Mesothelial cell of epicardium (in vitro differentiated cells): ENCODE measurements at regions not wholly inside any gene's neighbourhood (a gene's known extent, or its start where the extent isn't known, plus 50 kb on each side); places are given as distances from the start of the nearest gene placed in this dataset.

Source experiments
- DNase-seq, 2 experiments: peaks; one replicate each; pipeline ENCODE4 v3.0.0; 2021; ENCODE audit warnings: low spot score in 2 of 2; ENCODE audit not compliant: unreplicated experiment in 2 of 2
- H3K27ac Mint-ChIP-seq: 2 replicates; pipeline ENCODE4 v1.8.0; 2021; ENCODE audit warnings: mixed read lengths
- H3K27me3 Mint-ChIP-seq: 2 replicates; pipeline ENCODE4 v1.8.0; 2021; ENCODE audit warnings: low read depth, mixed read lengths
- H3K36me3 Mint-ChIP-seq: 2 replicates; pipeline ENCODE4 v1.8.0; 2021; ENCODE audit warnings: mixed read lengths
- H3K4me1 Mint-ChIP-seq: 2 replicates; pipeline ENCODE4 v1.8.0; 2021; ENCODE audit warnings: mixed read lengths
- H3K4me3 Mint-ChIP-seq: 2 replicates; pipeline ENCODE4 v1.8.0; 2021; ENCODE audit warnings: mild to moderate bottlenecking, moderate library complexity, mixed read lengths
- H3K9me3 Mint-ChIP-seq: 2 replicates; pipeline ENCODE4 v1.8.0; 2021; ENCODE audit warnings: mixed read lengths
- CTCF ChIP-seq: fragments of 200-600 bp; sonication (generic); IDR thresholded peaks from one replicate; pipeline ENCODE4 v1.5.0; 2021; ENCODE audit warnings: antibody characterized with exemption; ENCODE audit not compliant: unreplicated experiment

- H3K27me3 Mint-ChIP-seq, result no peaks in the 10 kb centered on the region
- H3K4me3 Mint-ChIP-seq, result no peak overlapping the region
- DNase-seq, result no peak
- H3K9me3 Mint-ChIP-seq, result no peaks in the 10 kb centered on the region
- H3K27ac Mint-ChIP-seq, result no peak overlapping the region
- H3K36me3 Mint-ChIP-seq, result no peaks in the 10 kb centered on the region
- TF ChIP-seq CTCF, result no peak
- peaks cover 23% of the 10 kb centered on the region for H3K4me1 Mint-ChIP-seq
These were observed 67.6 kb upstream of the SELENOP start for GRCh38 chr5:42879291-42879690.

DNA sequence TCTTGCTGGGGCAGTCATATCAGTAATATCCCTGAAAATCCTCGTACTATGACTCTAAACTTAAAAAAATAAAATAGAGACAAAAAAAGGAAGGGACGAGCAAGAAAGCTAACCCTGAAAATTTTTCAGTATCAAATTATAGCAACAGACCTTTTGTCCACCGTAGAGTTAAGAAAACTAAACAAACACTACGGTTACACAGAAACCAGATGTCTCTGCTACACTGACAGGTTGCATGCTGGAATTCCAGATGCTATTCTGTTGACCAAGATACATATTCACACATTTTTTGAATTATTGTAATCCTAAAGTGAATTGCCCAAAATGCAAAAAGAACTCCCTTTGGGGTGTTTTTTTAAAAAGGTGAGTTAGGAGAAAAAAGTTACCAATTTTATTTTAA lies 66.9 kb upstream of the SELENOP start:
- H3K27ac Mint-ChIP-seq, result peak overlapping the region; percentile 21
- H3K36me3 Mint-ChIP-seq, result no peaks in the 10 kb centered on the region
- no peaks in the 10 kb centered on the region for H3K9me3 Mint-ChIP-seq
- H3K4me1 Mint-ChIP-seq, result peaks cover 23% of the 10 kb centered on the region
- no peak for TF ChIP-seq CTCF
- no peak for DNase-seq
- no peaks in the 10 kb centered on the region for H3K27me3 Mint-ChIP-seq
- H3K4me3 Mint-ChIP-seq, result no peak overlapping the region

DNA sequence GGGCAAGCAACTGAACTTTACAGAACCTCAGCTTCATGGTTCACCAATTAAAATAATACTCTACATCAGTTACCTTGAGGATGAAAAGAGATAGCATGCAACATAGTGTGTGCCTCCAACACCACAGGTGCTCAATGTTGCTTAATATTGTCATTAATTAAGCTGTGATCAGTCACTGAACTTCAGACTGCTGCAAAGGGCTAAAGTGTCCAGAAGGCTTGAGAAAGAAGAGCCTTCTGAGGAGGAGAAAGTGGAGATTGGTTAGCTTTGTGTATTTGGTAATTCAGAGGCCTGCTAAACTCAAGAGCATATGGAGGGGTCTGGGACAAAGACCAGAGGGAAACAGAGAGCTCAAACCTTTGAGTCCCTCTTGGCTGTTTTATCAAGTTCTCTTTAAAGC lies 66.3 kb upstream of the SELENOP start:
- Mint-ChIP-seq H3K27ac (peak overlapping the region; percentile 21), H3K4me1 (peaks cover 23% of the 10 kb centered on the region), H3K27me3 (no peaks in the 10 kb centered on the region), H3K4me3 (no peak overlapping the region), H3K36me3 (no peaks in the 10 kb centered on the region), H3K9me3 (no peaks in the 10 kb centered on the region)
- no peak for TF ChIP-seq CTCF
- DNase-seq, result no peak

DNA sequence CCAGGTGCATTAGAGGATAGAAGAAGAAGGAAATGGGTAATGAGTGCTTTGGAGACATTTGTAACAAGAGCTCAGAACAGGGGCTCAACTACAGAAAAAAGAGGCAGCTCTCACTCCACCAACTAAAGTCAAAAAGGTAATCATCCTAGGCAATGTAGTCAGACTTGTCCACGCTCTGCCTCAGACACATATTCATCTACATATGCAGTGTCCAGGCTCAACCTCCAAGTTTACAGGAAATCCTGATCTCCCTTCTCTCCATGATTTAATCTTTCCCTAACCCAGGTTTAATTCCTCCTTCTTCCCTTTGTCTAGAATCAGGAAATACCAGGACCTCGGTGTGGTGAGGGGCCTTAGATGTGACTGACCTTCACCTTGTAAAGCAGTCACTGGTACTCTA lies 65.7 kb upstream of the SELENOP start:
- Mint-ChIP-seq H3K27me3 (no peaks in the 10 kb centered on the region), H3K4me1 (peaks cover 23% of the 10 kb centered on the region), H3K27ac (no peak overlapping the region), H3K36me3 (no peaks in the 10 kb centered on the region), H3K9me3 (no peaks in the 10 kb centered on the region), H3K4me3 (no peak overlapping the region)
- TF ChIP-seq CTCF, result no peak
- no peak for DNase-seq

GRCh38 chr5:42876375-42876844 lies 64.7 kb upstream of the SELENOP start:
- H3K27me3 Mint-ChIP-seq, result no peaks in the 10 kb centered on the region
- no peak for TF ChIP-seq CTCF
- no peaks in the 10 kb centered on the region for H3K36me3 Mint-ChIP-seq
- no peaks in the 10 kb centered on the region for H3K9me3 Mint-ChIP-seq
- H3K4me3 Mint-ChIP-seq, result no peak overlapping the region
- peaks cover 23% of the 10 kb centered on the region for H3K4me1 Mint-ChIP-seq
- H3K27ac Mint-ChIP-seq, result no peak overlapping the region
- no peak for DNase-seq

GRCh38 chr5:42875785-42876374 lies 64.2 kb upstream of the SELENOP start:
- Mint-ChIP-seq H3K27me3 (no peaks in the 10 kb centered on the region), H3K4me1 (peaks cover 23% of the 10 kb centered on the region), H3K27ac (no peak overlapping the region), H3K4me3 (no peak overlapping the region), H3K9me3 (no peaks in the 10 kb centered on the region), H3K36me3 (no peaks in the 10 kb centered on the region)
- TF ChIP-seq CTCF, result no peak
- DNase-seq, result no peak
